Gastroesophageal sphincter (tissue), 4 donors: ENCODE measurements at regions not wholly inside any gene's neighbourhood (a gene's known extent, or its start where the extent isn't known, plus 50 kb on each side); places are given as distances from the start of the nearest gene placed in this dataset.

ENCODE experiments used
- ATAC-seq: fragments of 150-250 bp; one replicate; pipeline ENCODE4 v1.9.1; 2016; ENCODE audit warnings: mild to moderate bottlenecking, moderate library complexity
- H3K27ac ChIP-seq, 4 donors: fragments of 200-600 bp; sonication (generic) in 3 of 4; 1 replicate in 3 of 4; 2 replicates in 1 of 4; pipeline ENCODE4 v1.5.1; 2016 to 2019
- H3K27me3 ChIP-seq: fragments of 200-600 bp; sonication (generic); one replicate; pipeline ENCODE4 v1.5.1; 2019
- H3K36me3 ChIP-seq, 2 donors: fragments of 200-600 bp; sonication (generic); one replicate each; pipeline ENCODE4 v1.5.1; 2019; ENCODE audit warnings: control low read depth in 1 of 2
- H3K4me1 ChIP-seq, 3 donors: fragments of 200-600 bp; sonication (generic); 1 replicate in 2 of 3; 2 replicates in 1 of 3; pipeline ENCODE4 v1.5.1; 2016 to 2019; ENCODE audit warnings: control low read depth in 2 of 3
- H3K4me3 ChIP-seq, 2 donors: fragments of 200-600 bp; sonication (generic); one replicate each; pipeline ENCODE4 v1.5.1; 2019; ENCODE audit warnings: mild to moderate bottlenecking in 1 of 2, moderate library complexity in 1 of 2
- H3K9me3 ChIP-seq, 3 donors: fragments of 200-600 bp; sonication (generic); one replicate each; pipeline ENCODE4 v1.5.1; 2017 to 2019; ENCODE audit warnings: control low read depth in 2 of 3
- EP300 ChIP-seq: sonication (generic); formaldehyde crosslinking; IDR thresholded peaks from one replicate; pipeline ENCODE4 v1.6.1; 2017; ENCODE audit warnings: antibody characterized with exemption, mild to moderate bottlenecking
- POLR2A ChIP-seq, 2 donors: fragments of 450-650 bp; IDR thresholded peaks; one replicate each; pipeline ENCODE4 v1.6.1; 2017; ENCODE audit warnings: antibody characterized with exemption in 2 of 2, mild to moderate bottlenecking in 2 of 2, moderate library complexity in 1 of 2
- POLR2AphosphoS5 ChIP-seq: sonication (generic); formaldehyde crosslinking; IDR thresholded peaks from one replicate; pipeline ENCODE4 v1.6.1; 2017; ENCODE audit warnings: antibody characterized with exemption
- WGBS, 2 donors: methylation state at CpG; one replicate each; pipeline ENCODE4 v1.1.5; 2018; ENCODE audit warnings: low coverage in 1 of 2; 5-methylcytosine and 5-hydroxymethylcytosine counted together
- TF ChIP-seq, protein P1 (sequence below), 4 experiments: fragments of 200-600 bp in 2 of 4; fragments of 450-650 bp in 2 of 4; sonication (generic) in 1 of 4; IDR thresholded peaks; one replicate each; pipeline ENCODE4 v1.5.1; 2017 to 2019; ENCODE audit warnings: antibody characterized with exemption in 4 of 4, mild to moderate bottlenecking in 2 of 4, moderate library complexity in 2 of 4

DNA sequence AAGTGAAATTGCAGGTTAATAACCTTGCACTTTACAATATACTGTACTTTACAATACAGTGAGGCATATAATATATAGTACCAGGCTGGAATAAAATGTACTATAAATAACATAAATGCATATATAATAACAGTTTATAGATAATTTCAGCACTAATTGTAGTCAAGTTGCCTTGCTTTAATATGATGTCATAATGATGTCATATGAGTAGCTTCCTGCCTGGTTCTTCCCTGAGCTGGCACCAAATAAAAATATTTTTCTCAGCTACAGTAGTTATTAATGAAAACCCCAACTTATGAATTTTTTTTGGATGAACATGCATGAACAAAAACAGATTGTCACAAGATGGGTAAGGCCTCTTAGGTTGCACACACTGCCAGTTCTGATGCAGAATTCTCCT lies 816.7 kb downstream of the XPNPEP1 start:
- Histone ChIP-seq H3K4me1 (no peaks in the 10 kb centered on the region), H3K4me3 (no peak overlapping the region), H3K36me3 (no peaks in the 10 kb centered on the region), H3K27ac (no peak overlapping the region), H3K9me3 (no peaks in the 10 kb centered on the region), H3K27me3 (no peaks in the 10 kb centered on the region)
- TF ChIP-seq, protein P1, sequence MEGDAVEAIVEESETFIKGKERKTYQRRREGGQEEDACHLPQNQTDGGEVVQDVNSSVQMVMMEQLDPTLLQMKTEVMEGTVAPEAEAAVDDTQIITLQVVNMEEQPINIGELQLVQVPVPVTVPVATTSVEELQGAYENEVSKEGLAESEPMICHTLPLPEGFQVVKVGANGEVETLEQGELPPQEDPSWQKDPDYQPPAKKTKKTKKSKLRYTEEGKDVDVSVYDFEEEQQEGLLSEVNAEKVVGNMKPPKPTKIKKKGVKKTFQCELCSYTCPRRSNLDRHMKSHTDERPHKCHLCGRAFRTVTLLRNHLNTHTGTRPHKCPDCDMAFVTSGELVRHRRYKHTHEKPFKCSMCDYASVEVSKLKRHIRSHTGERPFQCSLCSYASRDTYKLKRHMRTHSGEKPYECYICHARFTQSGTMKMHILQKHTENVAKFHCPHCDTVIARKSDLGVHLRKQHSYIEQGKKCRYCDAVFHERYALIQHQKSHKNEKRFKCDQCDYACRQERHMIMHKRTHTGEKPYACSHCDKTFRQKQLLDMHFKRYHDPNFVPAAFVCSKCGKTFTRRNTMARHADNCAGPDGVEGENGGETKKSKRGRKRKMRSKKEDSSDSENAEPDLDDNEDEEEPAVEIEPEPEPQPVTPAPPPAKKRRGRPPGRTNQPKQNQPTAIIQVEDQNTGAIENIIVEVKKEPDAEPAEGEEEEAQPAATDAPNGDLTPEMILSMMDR (IDR thresholded peaks at IDR 0.05) = no peak
- TF ChIP-seq POLR2AphosphoS5 (no peak), POLR2A (IDR thresholded peaks at IDR 0.05) (no peak), EP300 (no peak)
- ATAC-seq = no peak

DNA sequence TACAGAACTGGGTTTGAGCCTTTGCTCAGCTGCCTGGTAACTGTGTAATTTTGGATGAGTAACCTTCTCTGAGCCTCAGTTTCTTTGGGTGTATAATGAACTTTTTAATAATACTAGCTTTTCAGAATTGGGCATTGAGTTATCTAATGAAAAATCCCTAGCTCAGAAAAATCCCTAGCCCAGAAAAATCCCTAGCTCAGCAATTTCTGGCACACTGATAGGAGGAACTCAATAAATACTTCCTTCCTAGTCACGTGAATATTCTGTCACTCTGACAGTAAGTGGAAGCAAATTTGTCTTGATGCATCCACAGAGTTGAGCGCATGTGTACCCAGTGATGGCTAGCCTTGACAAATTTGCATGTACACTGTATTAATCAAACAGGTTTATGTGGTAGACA lies 817.6 kb downstream of the XPNPEP1 start:
- Histone ChIP-seq H3K4me3 (no peak overlapping the region), H3K9me3 (no peaks in the 10 kb centered on the region), H3K36me3 (no peaks in the 10 kb centered on the region), H3K4me1 (no peaks in the 10 kb centered on the region), H3K27me3 (no peaks in the 10 kb centered on the region), H3K27ac (no peak overlapping the region)
- TF ChIP-seq EP300 = no peak
- TF ChIP-seq, protein P1 (IDR thresholded peaks at IDR 0.05) = no peak
- TF ChIP-seq POLR2A (IDR thresholded peaks at IDR 0.05) = no peak
- TF ChIP-seq POLR2AphosphoS5 = no peak
- 69 to 75% methylated on average over 2 of the region's 2 CpGs for WGBS, 2 donors
- no peak for ATAC-seq

DNA sequence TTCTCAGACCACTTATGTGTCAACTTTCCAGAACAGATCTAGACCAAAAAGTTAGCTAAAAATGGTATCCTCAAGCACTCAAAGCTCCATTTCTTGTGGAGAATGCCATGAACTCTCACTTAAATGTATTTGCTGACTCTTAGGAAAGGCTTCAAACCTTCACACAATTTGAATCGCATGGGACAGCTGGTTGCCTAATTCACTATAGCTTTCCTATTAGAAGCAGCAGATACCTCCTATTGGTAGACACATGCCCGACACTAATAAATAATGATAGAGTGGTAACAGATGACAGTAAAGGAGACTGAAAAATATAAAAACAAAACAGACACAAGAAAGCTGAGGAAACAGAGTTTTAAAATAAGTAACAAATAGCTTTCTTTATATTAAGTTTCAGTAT lies 818.5 kb downstream of the XPNPEP1 start:
- H3K9me3 ChIP-seq = no peaks in the 10 kb centered on the region
- H3K4me3 ChIP-seq = no peak overlapping the region
- no peaks in the 10 kb centered on the region for H3K27me3 ChIP-seq
- H3K27ac ChIP-seq = no peak overlapping the region
- 95 to 100% methylated on average over 1 to 2 of the region's 2 CpGs for WGBS, 2 donors
- no peak for TF ChIP-seq POLR2A (IDR thresholded peaks at IDR 0.05)
- no peak for TF ChIP-seq POLR2AphosphoS5
- no peak for TF ChIP-seq EP300
- TF ChIP-seq, protein P1 (IDR thresholded peaks at IDR 0.05) = no peak
- H3K36me3 ChIP-seq = no peaks in the 10 kb centered on the region
- no peaks in the 10 kb centered on the region for H3K4me1 ChIP-seq
- no peak for ATAC-seq

DNA sequence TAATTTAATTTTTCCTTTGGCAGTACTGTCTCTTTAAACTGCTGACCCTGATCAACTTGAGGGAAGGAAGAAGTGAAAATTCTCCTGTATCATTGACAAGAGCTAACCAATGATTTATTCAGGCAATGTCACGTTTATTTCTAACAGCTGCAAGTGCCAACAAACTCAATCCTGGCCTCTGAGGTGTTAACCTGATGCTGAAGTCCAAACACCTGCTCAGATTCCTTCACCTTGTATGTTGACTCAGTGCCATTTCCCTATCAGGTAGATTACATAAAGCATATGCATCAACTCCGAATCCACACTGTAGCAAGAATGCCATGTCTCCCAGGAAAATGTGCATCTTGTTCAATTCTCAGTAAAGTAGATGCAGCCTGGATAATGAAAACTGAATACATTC lies 820.0 kb downstream of the XPNPEP1 start:
- WGBS, 2 donors = 28 to 53% methylated on average over 2 of the region's 2 CpGs
- Histone ChIP-seq H3K36me3 (no peaks in the 10 kb centered on the region), H3K4me1 (no peaks in the 10 kb centered on the region), H3K27me3 (no peaks in the 10 kb centered on the region), H3K4me3 (no peak overlapping the region), H3K27ac (no peak overlapping the region), H3K9me3 (no peaks in the 10 kb centered on the region)
- TF ChIP-seq POLR2AphosphoS5 (no peak), EP300 (no peak)
- TF ChIP-seq, protein P1 (IDR thresholded peaks at IDR 0.05) = no peak
- no peak for ATAC-seq

DNA sequence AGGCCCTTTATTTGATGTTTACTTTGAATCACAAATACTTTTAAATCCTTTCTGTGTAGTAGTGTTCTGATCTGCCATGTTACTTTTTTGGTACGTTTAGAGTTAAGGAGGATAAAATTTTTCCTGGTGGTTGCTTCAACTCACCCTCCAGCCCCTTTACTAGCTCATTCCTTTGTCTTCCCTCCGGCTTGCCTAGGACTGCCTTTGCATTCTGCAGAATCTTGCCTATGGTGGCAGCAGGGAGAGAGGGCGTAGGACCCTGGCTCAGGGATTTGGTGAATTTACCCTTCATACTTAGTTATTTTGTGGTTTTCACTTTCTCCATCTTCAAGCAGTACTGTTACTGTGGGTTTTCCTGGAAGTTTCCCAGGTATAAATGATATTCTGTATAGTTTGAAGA lies 833.5 kb downstream of the XPNPEP1 start:
- no peaks in the 10 kb centered on the region for H3K36me3 ChIP-seq
- ATAC-seq = no peak
- WGBS, 2 donors = 54 to 69% methylated on average over 2 to 3 of the region's 3 CpGs
- TF ChIP-seq, protein P1 (IDR thresholded peaks at IDR 0.05) = no peak
- no peak for TF ChIP-seq EP300
- no peaks in the 10 kb centered on the region for H3K4me1 ChIP-seq
- peaks cover 0 to 13% (median 0%) of the 10 kb centered on the region in 3 donors for H3K9me3 ChIP-seq
- no peak overlapping the region for H3K27ac ChIP-seq
- H3K4me3 ChIP-seq = no peak overlapping the region
- no peaks in the 10 kb centered on the region for H3K27me3 ChIP-seq
